MCF 10A (cell line): ENCODE measurements at regions not wholly inside any gene's neighbourhood (a gene's known extent, or its start where the extent isn't known, plus 50 kb on each side); places are given as distances from the start of the nearest gene placed in this dataset.
"Not testable (repeated sequence)": the region's sequence is repeated elsewhere in the genome, so short reads cannot be mapped to it uniquely, and the experiment has no call there.

Source experiments
- BruUV-seq: library from RNA; stranded (reverse); fragments of 400-500 nt; replicated peaks from 2 replicates; lab custom pipeline; 2021; lab: Mats Ljungman, UMichigan
- CTCF ChIA-PET: fragments of 300-600 bp; sonication (Branson Sonifier 250); formaldehyde crosslinking; extraction: SDS; loops from one replicate; lab custom pipeline; 2021; ENCODE audit warnings: antibody characterized with exemption, inconsistent platforms; lab: Yijun Ruan, JAX
- POLR2A ChIA-PET: fragments of 300-600, 350-650 bp; sonication (Branson Sonifier 250); formaldehyde crosslinking; extraction: SDS; loops from one replicate; lab custom pipeline; 2020; ENCODE audit warnings: antibody characterized with exemption, inconsistent platforms; lab: Yijun Ruan, JAX
- DNase-seq: peaks from one replicate; pipeline ENCODE4 v3.0.0-alpha.2; 2018; ENCODE audit not compliant: unreplicated experiment
- H3K27ac Mint-ChIP-seq: one replicate; pipeline ENCODE4 v1.8.0; 2022; ENCODE audit warnings: mild to moderate bottlenecking, low read depth, mixed read lengths; ENCODE audit not compliant: unreplicated experiment
- H3K27me3 Mint-ChIP-seq: one replicate; pipeline ENCODE4 v1.8.0; 2022; ENCODE audit warnings: mixed read lengths; ENCODE audit not compliant: insufficient read depth, unreplicated experiment
- H3K36me3 Mint-ChIP-seq: one replicate; pipeline ENCODE4 v1.8.0; 2022; ENCODE audit warnings: mild to moderate bottlenecking, moderate library complexity, mixed read lengths; ENCODE audit not compliant: insufficient read depth, unreplicated experiment
- H3K4me1 Mint-ChIP-seq: one replicate; pipeline ENCODE4 v1.8.0; 2022; ENCODE audit warnings: mixed read lengths; ENCODE audit not compliant: insufficient read depth, unreplicated experiment
- H3K4me3 Mint-ChIP-seq: one replicate; pipeline ENCODE4 v1.8.0; 2022; ENCODE audit warnings: mild to moderate bottlenecking, moderate library complexity, mixed read lengths; ENCODE audit not compliant: unreplicated experiment
- H3K9me3 Mint-ChIP-seq: one replicate; pipeline ENCODE4 v1.8.0; 2022; ENCODE audit warnings: mixed read lengths; ENCODE audit not compliant: unreplicated experiment
- intact Hi-C: fragments of 100-400 bp; cut with micrococcal nuclease; formaldehyde crosslinking; loops from 2 replicates; pipeline ENCODE4 v1.14.1; 2022
- TF ChIP-seq, protein P1 (sequence below): fragments of 200-600 bp; IDR thresholded peaks from one replicate; pipeline ENCODE4 v1.8.0; 2022; ENCODE audit warnings: antibody characterized with exemption, mild to moderate bottlenecking; ENCODE audit not compliant: unreplicated experiment

DNA sequence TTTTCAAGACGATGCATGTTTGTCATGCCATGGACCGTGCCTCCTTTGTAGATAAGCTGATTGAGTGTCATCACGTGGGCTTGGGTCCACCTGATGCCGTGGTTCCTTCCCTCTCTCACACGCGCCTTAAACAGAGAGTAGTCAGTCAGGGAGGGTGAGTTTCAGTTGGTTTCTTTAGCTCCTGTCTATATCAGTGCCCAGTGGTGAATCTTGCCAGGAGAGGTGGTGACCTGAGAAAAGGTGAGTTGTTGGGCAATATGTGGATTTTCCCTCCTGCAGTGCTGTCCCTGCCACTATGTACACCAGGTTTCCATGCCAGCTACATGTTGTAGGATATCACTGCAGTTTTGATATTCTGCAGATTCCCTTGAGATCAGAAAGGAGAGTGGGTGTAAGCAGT lies 129.7 kb downstream of the LAT start:
- CTCF ChIA-PET = interaction anchor here (0.5 to 0.8 kb wide), 5 partner anchors 136 to 476 kb away, joined by 3 to 5 read pairs (median 3); no protein-coding TSS in a partner anchor
- TF ChIP-seq, protein P1, sequence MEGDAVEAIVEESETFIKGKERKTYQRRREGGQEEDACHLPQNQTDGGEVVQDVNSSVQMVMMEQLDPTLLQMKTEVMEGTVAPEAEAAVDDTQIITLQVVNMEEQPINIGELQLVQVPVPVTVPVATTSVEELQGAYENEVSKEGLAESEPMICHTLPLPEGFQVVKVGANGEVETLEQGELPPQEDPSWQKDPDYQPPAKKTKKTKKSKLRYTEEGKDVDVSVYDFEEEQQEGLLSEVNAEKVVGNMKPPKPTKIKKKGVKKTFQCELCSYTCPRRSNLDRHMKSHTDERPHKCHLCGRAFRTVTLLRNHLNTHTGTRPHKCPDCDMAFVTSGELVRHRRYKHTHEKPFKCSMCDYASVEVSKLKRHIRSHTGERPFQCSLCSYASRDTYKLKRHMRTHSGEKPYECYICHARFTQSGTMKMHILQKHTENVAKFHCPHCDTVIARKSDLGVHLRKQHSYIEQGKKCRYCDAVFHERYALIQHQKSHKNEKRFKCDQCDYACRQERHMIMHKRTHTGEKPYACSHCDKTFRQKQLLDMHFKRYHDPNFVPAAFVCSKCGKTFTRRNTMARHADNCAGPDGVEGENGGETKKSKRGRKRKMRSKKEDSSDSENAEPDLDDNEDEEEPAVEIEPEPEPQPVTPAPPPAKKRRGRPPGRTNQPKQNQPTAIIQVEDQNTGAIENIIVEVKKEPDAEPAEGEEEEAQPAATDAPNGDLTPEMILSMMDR = no peak
- H3K4me3 Mint-ChIP-seq = no peak overlapping the region
- H3K27ac Mint-ChIP-seq = no peak overlapping the region
- H3K9me3 Mint-ChIP-seq = no peaks in the 10 kb centered on the region
- BruUV-seq = no TSS peak
- POLR2A ChIA-PET = no interaction called here
- no peaks in the 10 kb centered on the region for H3K36me3 Mint-ChIP-seq
- DNase-seq = no peak
- peaks cover 27% of the 10 kb centered on the region for H3K27me3 Mint-ChIP-seq
- intact Hi-C loops = no loop called here
- H3K4me1 Mint-ChIP-seq = peaks cover 5% of the 10 kb centered on the region

DNA sequence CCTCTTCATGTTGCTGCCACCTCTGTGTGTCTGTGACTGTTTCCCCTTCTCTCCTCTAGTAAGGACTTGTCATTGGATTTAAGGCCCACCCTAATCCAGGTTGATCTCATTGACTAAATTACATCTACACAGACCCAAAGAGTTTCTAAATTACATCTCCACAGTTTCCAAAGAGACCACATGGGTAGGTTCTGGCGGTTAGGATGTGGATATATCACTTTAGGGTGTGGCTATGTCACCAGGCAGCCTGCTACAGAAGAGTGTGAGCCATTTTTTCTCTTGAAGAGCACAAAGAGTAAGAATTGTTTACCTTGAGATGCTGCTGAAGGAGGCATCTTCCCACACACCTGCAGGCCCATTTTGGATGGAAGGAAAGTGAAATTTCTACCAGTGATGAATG lies 128.6 kb downstream of the LAT start:
- H3K36me3 Mint-ChIP-seq, H3K4me1 Mint-ChIP-seq: not testable (repeated sequence)

DNA sequence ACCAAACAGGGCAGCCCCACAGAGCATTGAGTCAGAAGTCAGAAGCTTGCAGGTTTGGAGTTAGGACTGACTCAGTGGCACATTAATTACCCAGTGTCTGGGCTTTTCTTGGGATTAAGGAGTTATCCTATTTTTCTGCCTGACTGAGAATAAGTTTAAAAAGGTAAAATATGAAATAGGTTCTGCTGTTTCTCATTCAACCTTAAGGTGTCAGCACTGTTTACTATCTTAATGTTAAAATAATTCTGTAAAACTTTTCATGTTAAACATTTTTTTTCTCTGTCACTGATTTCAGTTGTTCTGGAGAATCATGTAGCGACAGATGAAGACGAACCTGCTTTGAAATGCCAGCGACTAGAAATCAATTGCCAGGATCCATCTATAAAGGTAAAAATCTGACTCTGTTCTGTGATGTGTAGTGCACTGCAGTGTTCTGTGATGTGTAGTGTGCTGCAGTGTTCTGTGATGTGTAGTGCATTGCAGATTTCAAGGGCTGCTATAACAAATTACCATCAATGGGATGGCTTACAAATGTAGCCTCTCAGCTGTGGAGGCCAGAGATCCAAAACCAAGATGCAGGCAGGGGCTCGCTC lies 128.0 kb downstream of the LAT start:
- intact Hi-C loops = no loop called here
- no TSS peak for BruUV-seq
- Mint-ChIP-seq H3K36me3 (no peaks in the 10 kb centered on the region), H3K27me3 (peaks cover 27% of the 10 kb centered on the region), H3K9me3 (no peaks in the 10 kb centered on the region), H3K4me3 (no peak overlapping the region), H3K4me1 (peaks cover 5% of the 10 kb centered on the region), H3K27ac (no peak overlapping the region)
- ChIA-PET POLR2A (no interaction called here), CTCF (no interaction called here)
- TF ChIP-seq, protein P1 = no peak
- DNase-seq = no peak

More for the DNA sequence above, 128.6 kb downstream of the LAT start:
- intact Hi-C loops, BruUV-seq, CTCF ChIA-PET, H3K4me3 Mint-ChIP-seq, H3K27ac Mint-ChIP-seq, DNase-seq, H3K9me3 Mint-ChIP-seq, POLR2A ChIA-PET: not testable (repeated sequence)
- peaks cover 27% of the 10 kb centered on the region for H3K27me3 Mint-ChIP-seq

DNA sequence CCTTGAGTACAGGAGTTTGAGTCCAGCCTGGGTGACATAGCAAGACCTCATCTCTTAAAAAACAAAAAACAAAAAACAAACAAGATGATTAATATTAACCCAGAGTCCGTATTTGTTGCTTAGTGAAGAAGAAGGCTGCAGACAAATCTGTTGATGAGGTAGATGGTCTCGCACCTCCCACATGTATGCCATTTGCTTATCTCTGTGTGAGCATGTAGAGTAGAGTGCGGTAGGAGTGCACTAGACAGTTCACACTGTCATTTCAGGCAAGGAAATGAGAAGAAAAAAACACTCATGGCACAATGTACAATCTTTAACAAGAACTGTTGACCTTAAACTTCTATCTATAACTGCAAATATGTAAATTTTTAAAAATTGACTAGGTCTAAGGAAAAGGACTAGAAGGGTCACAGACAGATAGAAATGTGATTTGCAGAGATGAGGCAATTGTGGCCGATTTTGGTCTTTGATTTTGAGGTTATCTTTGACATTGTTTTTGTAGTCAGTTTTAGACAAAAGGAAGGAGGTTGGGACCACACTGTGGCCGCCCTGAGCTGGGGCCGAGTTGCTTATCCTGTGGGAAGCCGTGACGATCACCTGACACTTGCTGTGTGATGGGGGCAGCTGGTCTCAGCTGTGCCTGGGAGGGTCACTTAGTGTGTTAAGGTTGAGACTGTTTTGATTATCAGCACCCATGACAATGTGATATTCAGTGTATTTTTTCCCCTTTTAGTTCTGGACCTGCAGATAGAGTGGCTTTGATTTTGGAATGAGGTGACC lies 127.2 kb downstream of the LAT start:
- POLR2A ChIA-PET, H3K4me3 Mint-ChIP-seq, H3K36me3 Mint-ChIP-seq, BruUV-seq, H3K9me3 Mint-ChIP-seq, CTCF ChIA-PET, intact Hi-C loops, H3K4me1 Mint-ChIP-seq, H3K27ac Mint-ChIP-seq, DNase-seq: not testable (repeated sequence)
- peaks cover 33% of the 10 kb centered on the region for H3K27me3 Mint-ChIP-seq

DNA sequence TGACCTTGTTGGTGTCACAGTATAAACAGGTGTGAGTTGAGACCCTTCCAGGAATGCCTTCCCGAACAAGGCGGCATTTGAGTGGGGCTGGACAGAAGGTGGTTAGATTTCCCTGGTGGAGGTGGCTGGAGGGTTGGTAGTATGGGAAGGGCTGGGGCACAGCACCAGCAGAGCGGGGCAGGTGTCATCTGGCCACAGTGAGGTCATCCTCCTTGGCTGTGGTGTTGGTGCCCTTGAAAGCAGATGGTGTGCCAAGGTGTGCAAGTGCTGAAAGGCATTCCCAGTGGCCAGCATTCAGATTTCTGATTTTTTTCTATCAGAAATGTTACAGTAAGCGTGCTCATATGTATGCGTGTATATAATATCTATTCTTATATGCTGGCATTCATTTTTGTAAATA lies 126.6 kb downstream of the LAT start:
- Mint-ChIP-seq H3K36me3 (no peaks in the 10 kb centered on the region), H3K27ac (no peak overlapping the region), H3K4me3 (no peak overlapping the region), H3K4me1 (peaks cover 5% of the 10 kb centered on the region), H3K27me3 (peaks cover 40% of the 10 kb centered on the region), H3K9me3 (no peaks in the 10 kb centered on the region)
- no TSS peak for BruUV-seq
- TF ChIP-seq, protein P1 = no peak
- POLR2A ChIA-PET = no interaction called here
- intact Hi-C loops = no loop called here
- no peak for DNase-seq
- CTCF ChIA-PET = no interaction called here

DNA sequence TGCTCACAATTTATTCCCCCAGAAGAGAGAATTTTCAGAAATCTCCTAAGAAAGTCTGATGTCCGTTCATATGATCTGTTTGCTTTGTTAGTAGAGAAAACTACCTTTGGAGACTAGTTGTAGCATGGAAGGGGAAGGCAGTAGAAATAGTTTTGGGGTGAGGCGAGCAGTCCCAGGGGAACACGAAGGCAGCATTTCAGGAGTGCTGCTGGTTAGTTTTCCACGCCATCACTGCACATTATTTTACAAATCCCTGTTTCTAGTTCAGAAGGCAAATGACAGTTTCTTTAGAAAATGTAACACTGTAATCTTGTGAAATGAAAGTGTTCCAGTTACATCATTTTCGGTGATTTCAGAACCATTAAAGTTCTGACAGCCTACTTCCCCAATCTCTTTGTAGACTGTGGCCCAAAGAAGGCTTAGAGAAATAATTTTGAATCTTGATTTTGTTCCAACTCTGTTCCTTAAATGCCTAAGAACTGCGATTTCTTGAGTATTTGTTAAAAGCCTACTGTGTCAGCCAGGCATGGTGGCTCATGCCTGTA lies 123.8 kb downstream of the LAT start:
- CTCF ChIA-PET, H3K27ac Mint-ChIP-seq, H3K36me3 Mint-ChIP-seq, DNase-seq, H3K9me3 Mint-ChIP-seq, H3K4me1 Mint-ChIP-seq, H3K4me3 Mint-ChIP-seq, POLR2A ChIA-PET, BruUV-seq, intact Hi-C loops: not testable (repeated sequence)
- peaks cover 46% of the 10 kb centered on the region for H3K27me3 Mint-ChIP-seq
